Bone marrow (tissue), 2 donors: ENCODE measurements at regions not wholly inside any gene's neighbourhood (a gene's known extent, or its start where the extent isn't known, plus 50 kb on each side); places are given as distances from the start of the nearest gene placed in this dataset.

ENCODE experiments used
- DNase-seq, 2 donors: peaks; one replicate each; lab custom pipeline; 2025; lab: John Stamatoyannopoulos, UW

- DNase-seq = no peak
Observed at GRCh38 chr14:104514156-104514848, 65.3 kb upstream of the C14orf180 start.

- no peak for DNase-seq
Observed at GRCh38 chr14:104515059-104515810, 64.3 kb upstream of the C14orf180 start.

GRCh38 chr14:104515811-104516780, 63.5 kb upstream of the C14orf180 start:
- no peak for DNase-seq

- no peak for DNase-seq
Observed at GRCh38 chr14:104516906-104517305, 62.7 kb upstream of the C14orf180 start.

- DNase-seq = no peak
Observed at GRCh38 chr14:104517426-104517825, 62.1 kb upstream of the C14orf180 start.

- DNase-seq = no peak
Observed at GRCh38 chr14:104517867-104518266, 61.7 kb upstream of the C14orf180 start.

GRCh38 chr14:104518659-104519350, 60.8 kb upstream of the C14orf180 start:
- no peak for DNase-seq

- no peak for DNase-seq
Observed at GRCh38 chr14:104519721-104520120, 59.8 kb upstream of the C14orf180 start.

- no peak for DNase-seq
Observed at GRCh38 chr14:104520620-104521410, 58.7 kb upstream of the C14orf180 start.

- DNase-seq = no peak
Observed at GRCh38 chr14:104521816-104522745, 57.5 kb upstream of the C14orf180 start.

- DNase-seq = no peak
Observed at GRCh38 chr14:104522926-104523545, 56.5 kb upstream of the C14orf180 start.

- DNase-seq = no peak
Observed at GRCh38 chr14:104523546-104523935, 56.0 kb upstream of the C14orf180 start.

- no peak for DNase-seq
Observed at GRCh38 chr14:104524726-104525125, 54.8 kb upstream of the C14orf180 start.

GRCh38 chr14:104526723-104527645, 52.6 kb upstream of the C14orf180 start:
- DNase-seq = no peak

GRCh38 chr14:104527857-104528459, 51.6 kb upstream of the C14orf180 start:
- no peak for DNase-seq

GRCh38 chr14:104528496-104528895, 51.1 kb upstream of the C14orf180 start:
- DNase-seq = no peak
